Neuronal stem cell (in vitro differentiated cells): ENCODE measurements at regions not wholly inside any gene's neighbourhood (a gene's known extent, or its start where the extent isn't known, plus 50 kb on each side); places are given as distances from the start of the nearest gene placed in this dataset.

Experiments
- DNase-seq: peaks from one replicate; pipeline ENCODE4 v3.0.0-alpha.2; 2013; ENCODE audit warnings: low spot score
- H2AFZ ChIP-seq: one replicate; pipeline ENCODE4 v1.6.1; 2013; ENCODE audit warnings: mild to moderate bottlenecking, low read length, inconsistent platforms
- H2AK5ac ChIP-seq: 2 replicates; pipeline ENCODE4 v1.6.1; 2013; ENCODE audit warnings: low read depth, mild to moderate bottlenecking, inconsistent platforms, low read length, moderate library complexity, mixed read lengths
- H2BK120ac ChIP-seq: 2 replicates; pipeline ENCODE4 v1.6.1; 2013; ENCODE audit warnings: low read depth, mild to moderate bottlenecking, inconsistent platforms, low read length, moderate library complexity, mixed read lengths
- H2BK12ac ChIP-seq: one replicate; pipeline ENCODE4 v1.6.1; 2013; ENCODE audit warnings: low read length, inconsistent platforms
- H2BK15ac ChIP-seq: 2 replicates; pipeline ENCODE4 v1.6.1; 2013; ENCODE audit warnings: mild to moderate bottlenecking, low read length, inconsistent platforms, mixed read lengths
- H2BK5ac ChIP-seq: one replicate; pipeline ENCODE4 v1.6.1; 2013; ENCODE audit warnings: inconsistent platforms, mild to moderate bottlenecking, low read length, moderate library complexity
- H3K14ac ChIP-seq: one replicate; pipeline ENCODE4 v1.6.1; 2013; ENCODE audit warnings: low read length, inconsistent platforms
- H3K18ac ChIP-seq: 2 replicates; pipeline ENCODE4 v1.6.1; 2013; ENCODE audit warnings: low read length, inconsistent platforms
- H3K23ac ChIP-seq: 2 replicates; pipeline ENCODE4 v1.6.1; 2013; ENCODE audit warnings: low read depth, mild to moderate bottlenecking, mixed read lengths, low read length, inconsistent platforms; ENCODE audit not compliant: poor library complexity
- H3K27ac ChIP-seq: replicated peaks from 3 replicates; pipeline ENCODE4 v1.5.1; 2013; ENCODE audit warnings: low read length, inconsistent platforms
- H3K27me3 ChIP-seq, 3 experiments: 2 replicates each; pipeline ENCODE4 v1.6.1; 2013; ENCODE audit warnings: low read length in 3 of 3, mild to moderate bottlenecking in 2 of 3, inconsistent platforms in 1 of 3, low read depth in 1 of 3, mixed read lengths in 1 of 3, moderate library complexity in 1 of 3; ENCODE audit not compliant: control insufficient read depth in 3 of 3, insufficient read depth in 3 of 3
- H3K36me3 ChIP-seq, 2 donors: replicated peaks in 1 of 2; 2 replicates each; pipeline ENCODE4 v1.6.1; 2013; ENCODE audit warnings: low read length in 2 of 2; ENCODE audit not compliant: control insufficient read depth in 2 of 2, insufficient read depth in 2 of 2
- H3K4ac ChIP-seq: 2 replicates; pipeline ENCODE4 v1.6.1; 2013; ENCODE audit warnings: inconsistent platforms, mild to moderate bottlenecking, low read length, moderate library complexity
- H3K4me1 ChIP-seq, 2 donors: 1 replicate in 1 of 2; 2 replicates in 1 of 2; pipeline ENCODE4 v1.6.1; 2013; ENCODE audit warnings: low read length in 2 of 2, low read depth in 1 of 2; ENCODE audit not compliant: control insufficient read depth in 2 of 2, insufficient read depth in 1 of 2
- H3K4me2 ChIP-seq: one replicate; pipeline ENCODE4 v1.6.1; 2013; ENCODE audit warnings: mild to moderate bottlenecking, low read length, inconsistent platforms; ENCODE audit not compliant: insufficient read depth, poor library complexity, severe bottlenecking
- H3K4me3 ChIP-seq, 2 donors: 2 replicates each; pipeline ENCODE4 v1.5.1; 2013; ENCODE audit warnings: low read length in 2 of 2, mild to moderate bottlenecking in 2 of 2, inconsistent platforms in 1 of 2, moderate library complexity in 1 of 2
- H3K79me1 ChIP-seq: one replicate; pipeline ENCODE4 v1.6.1; 2013; ENCODE audit warnings: low read depth, mild to moderate bottlenecking, inconsistent platforms, low read length, moderate library complexity
- H3K9ac ChIP-seq: one replicate; pipeline ENCODE4 v1.6.1; 2013; ENCODE audit warnings: mild to moderate bottlenecking, low read depth, low read length, inconsistent platforms; ENCODE audit not compliant: poor library complexity
- H3K9me3 ChIP-seq, 2 donors: replicated peaks in 1 of 2; 2 replicates each; pipeline versions ENCODE3 to v1.6.1; 2013; ENCODE audit warnings: low read length in 2 of 2, mild to moderate bottlenecking in 2 of 2, inconsistent platforms in 1 of 2, low read depth in 1 of 2, mixed read lengths in 1 of 2, moderate library complexity in 1 of 2; ENCODE audit not compliant: control insufficient read depth in 2 of 2, insufficient read depth in 1 of 2
- H4K8ac ChIP-seq: one replicate; pipeline ENCODE4 v1.6.1; 2013; ENCODE audit warnings: low read depth, mild to moderate bottlenecking, inconsistent platforms, low read length, moderate library complexity
- H4K91ac ChIP-seq: one replicate; pipeline ENCODE4 v1.6.1; 2013; ENCODE audit warnings: low read length, low read depth, mild to moderate bottlenecking, inconsistent platforms; ENCODE audit not compliant: poor library complexity
- WGBS, 2 donors: extraction: QIAGEN DNeasy Blood & Tissue Kit; methylation state at CpG; one replicate each; pipeline ENCODE4 v1.1.7; 2013; ENCODE audit warnings: missing lambda C conversion rate in 2 of 2, mixed read lengths in 1 of 2; ENCODE audit not compliant: insufficient read length in 2 of 2, insufficient replicate concordance in 1 of 2; ENCODE audit errors: extremely low coverage in 2 of 2; 5-methylcytosine and 5-hydroxymethylcytosine counted together

- Histone ChIP-seq H3K9me3 (peaks cover 3 to 6% of the 10 kb centered on the region in 2 donors), H2BK12ac (no peak overlapping the region), H4K91ac (no peak overlapping the region), H2BK15ac (no peak overlapping the region), H3K36me3 (no peaks in the 10 kb centered on the region), H3K27me3 (no peaks in the 10 kb centered on the region), H3K4me1 (peaks cover 2% of the 10 kb centered on the region in 2 donors), H3K79me1 (no peaks in the 10 kb centered on the region), H3K4me2 (no peak overlapping the region), H3K4me3 (no peak overlapping the region), H3K23ac (no peak overlapping the region), H3K14ac (no peak overlapping the region), H2AK5ac (no peak overlapping the region), H2BK120ac (no peak overlapping the region), H4K8ac (no peak overlapping the region), H3K18ac (no peak overlapping the region), H3K9ac (no peak overlapping the region), H3K4ac (no peak overlapping the region), H3K27ac (no peak overlapping the region), H2AFZ (no peak overlapping the region), H2BK5ac (no peak overlapping the region)
- no CpG with 5 or more reads among the region's 4 CpGs for WGBS, 2 donors
- no peak for DNase-seq
These were observed 247.5 kb downstream of the MREG start for GRCh38 chr2:215765729-215766360.

DNA sequence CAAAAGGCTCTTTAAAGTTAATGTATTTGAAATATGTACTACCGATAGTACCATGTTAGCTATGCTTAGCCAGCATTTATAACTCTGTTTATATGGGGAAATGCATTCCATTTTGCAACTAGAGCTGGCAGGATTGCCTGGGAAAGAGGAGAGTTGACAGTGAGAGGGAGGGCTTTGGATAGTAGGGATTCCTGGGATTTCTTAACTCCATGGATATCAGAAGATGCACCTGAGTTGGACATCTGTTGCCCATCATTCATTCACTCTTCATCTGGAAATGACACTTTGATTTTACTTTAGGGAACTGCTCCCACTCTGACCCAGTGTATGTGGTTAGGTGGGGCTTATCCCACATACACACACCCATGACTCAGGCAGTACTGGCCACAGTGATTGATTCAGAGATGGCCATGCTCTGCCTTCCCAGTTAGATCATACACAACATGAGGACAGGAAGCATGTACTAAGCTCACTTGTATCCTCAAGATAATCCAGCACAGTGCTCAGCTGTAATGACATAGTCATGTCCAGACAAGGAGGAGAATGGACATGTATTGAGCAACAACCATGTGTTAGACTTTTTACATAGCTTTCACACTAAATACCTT, 248.8 kb downstream of the MREG start:
- Histone ChIP-seq H3K36me3 (no peaks in the 10 kb centered on the region), H2BK15ac (no peak overlapping the region), H3K18ac (no peak overlapping the region), H4K8ac (no peak overlapping the region), H3K9me3 (peaks cover 3 to 6% of the 10 kb centered on the region in 2 donors), H3K9ac (no peak overlapping the region), H2BK5ac (no peak overlapping the region), H3K14ac (no peak overlapping the region), H3K4me3 (no peak overlapping the region), H2BK12ac (no peak overlapping the region), H2AK5ac (no peak overlapping the region), H3K23ac (no peak overlapping the region), H2BK120ac (no peak overlapping the region), H3K27ac (no peak overlapping the region), H3K4me2 (no peak overlapping the region), H4K91ac (no peak overlapping the region), H3K4ac (no peak overlapping the region), H3K27me3 (no peaks in the 10 kb centered on the region), H2AFZ (no peak overlapping the region), H3K4me1 (no peaks in the 10 kb centered on the region), H3K79me1 (no peaks in the 10 kb centered on the region)
- DNase-seq: no peak
- WGBS, 2 donors: no CpG with 5 or more reads among the region's 1 CpG

DNA sequence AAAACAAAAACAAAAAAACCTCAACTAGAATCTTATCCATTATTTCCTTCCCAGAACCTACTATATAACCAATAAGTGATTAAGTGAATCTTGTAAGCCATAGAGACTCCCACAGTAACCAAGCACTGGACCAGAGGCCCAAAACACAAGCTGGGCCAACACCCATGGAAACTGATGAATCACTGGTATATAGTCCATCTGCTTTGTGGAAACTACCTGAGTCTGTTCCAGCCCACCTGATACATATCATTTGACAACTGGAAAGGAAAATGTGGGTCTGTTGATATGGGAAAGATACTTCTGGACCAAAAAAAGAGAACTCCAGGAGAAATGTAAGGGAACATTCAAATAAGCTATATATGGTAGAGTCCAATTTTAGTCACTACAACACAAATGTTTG, 252.8 kb downstream of the MREG start:
- no peak overlapping the region for H3K4ac ChIP-seq
- no peak overlapping the region for H3K23ac ChIP-seq
- no peak overlapping the region for H2AK5ac ChIP-seq
- peaks cover 1 to 6% of the 10 kb centered on the region in 2 donors for H3K9me3 ChIP-seq
- no peak overlapping the region for H2AFZ ChIP-seq
- no peak overlapping the region for H2BK120ac ChIP-seq
- no peak overlapping the region for H3K27ac ChIP-seq
- H3K36me3 ChIP-seq: no peaks in the 10 kb centered on the region
- no peak overlapping the region for H3K4me3 ChIP-seq
- no peak overlapping the region for H3K14ac ChIP-seq
- no peak overlapping the region for H3K4me2 ChIP-seq
- H2BK5ac ChIP-seq: no peak overlapping the region
- H2BK12ac ChIP-seq: no peak overlapping the region
- H3K27me3 ChIP-seq: no peaks in the 10 kb centered on the region
- DNase-seq: no peak
- H3K9ac ChIP-seq: no peak overlapping the region
- no peak overlapping the region for H2BK15ac ChIP-seq
- no peaks in the 10 kb centered on the region for H3K4me1 ChIP-seq
- H4K91ac ChIP-seq: no peak overlapping the region
- no peaks in the 10 kb centered on the region for H3K79me1 ChIP-seq
- no peak overlapping the region for H3K18ac ChIP-seq
- no peak overlapping the region for H4K8ac ChIP-seq

- H3K4me3 ChIP-seq: no peak overlapping the region
- no CpG with 5 or more reads among the region's 2 CpGs for WGBS, 2 donors
- no peak overlapping the region for H3K27ac ChIP-seq
These were observed 253.3 kb downstream of the MREG start for GRCh38 chr2:215760091-215760490.

More at GRCh38 chr2:215760091-215760490, 253.3 kb downstream of the MREG start:
- no peak for DNase-seq
- Histone ChIP-seq H2BK5ac (no peak overlapping the region), H2BK15ac (no peak overlapping the region), H2AK5ac (no peak overlapping the region), H3K9me3 (peaks cover 1 to 6% of the 10 kb centered on the region in 2 donors), H3K4me1 (no peaks in the 10 kb centered on the region), H3K27me3 (no peaks in the 10 kb centered on the region), H3K4me2 (no peak overlapping the region), H3K23ac (no peak overlapping the region), H3K9ac (no peak overlapping the region), H3K36me3 (no peaks in the 10 kb centered on the region), H2BK120ac (no peak overlapping the region), H3K18ac (no peak overlapping the region), H2BK12ac (no peak overlapping the region), H2AFZ (no peak overlapping the region), H3K4ac (no peak overlapping the region), H4K8ac (no peak overlapping the region), H3K79me1 (no peaks in the 10 kb centered on the region), H3K14ac (no peak overlapping the region), H4K91ac (no peak overlapping the region)
